ENCODE measurements at regions not wholly inside any gene's neighbourhood (a gene's known extent, or its start where the extent isn't known, plus 50 kb on each side); places are given as distances from the start of the nearest gene placed in this dataset.

DNA sequence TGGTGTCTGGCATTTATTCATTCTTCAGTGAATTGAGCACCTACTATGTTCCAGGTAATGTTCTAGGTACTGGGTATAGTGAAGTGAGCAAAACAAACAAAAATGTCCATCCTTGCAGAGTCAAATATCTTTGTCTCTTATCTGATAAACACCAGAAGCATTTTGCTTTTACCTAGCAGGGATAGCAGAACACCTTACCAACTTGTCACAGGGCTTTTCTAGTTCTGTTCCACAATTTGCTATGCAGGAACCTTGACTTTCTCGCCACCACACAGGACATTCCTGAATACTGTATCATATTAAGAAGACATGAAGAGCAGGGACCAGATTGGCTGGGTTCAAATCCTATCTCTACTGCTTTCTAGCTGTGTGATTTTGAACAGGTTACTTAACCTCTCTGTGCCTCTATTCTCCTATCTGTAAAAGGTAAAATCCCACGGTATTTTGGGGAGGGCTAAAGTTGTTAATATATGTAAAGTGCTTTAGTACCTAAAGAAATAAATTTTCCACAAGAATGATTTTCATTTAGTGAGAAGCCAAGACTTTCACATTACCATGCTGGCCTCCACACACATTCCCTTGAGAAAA is 214.5 kb upstream of the S100G start:
- H3K4me1 ChIP-seq, result no peaks in the 10 kb centered on the region
- H3K4me3 ChIP-seq, result no peak overlapping the region
- H3K27me3 ChIP-seq (replicated peaks in 1 of 7), result peaks cover 0 to 17% (median 0%) of the 10 kb centered on the region in 7 donors
- WGBS, 5 donors, result 80 to 94% (median 82%) methylated on average over 2 of the region's 2 CpGs
- TF ChIP-seq, protein P1, sequence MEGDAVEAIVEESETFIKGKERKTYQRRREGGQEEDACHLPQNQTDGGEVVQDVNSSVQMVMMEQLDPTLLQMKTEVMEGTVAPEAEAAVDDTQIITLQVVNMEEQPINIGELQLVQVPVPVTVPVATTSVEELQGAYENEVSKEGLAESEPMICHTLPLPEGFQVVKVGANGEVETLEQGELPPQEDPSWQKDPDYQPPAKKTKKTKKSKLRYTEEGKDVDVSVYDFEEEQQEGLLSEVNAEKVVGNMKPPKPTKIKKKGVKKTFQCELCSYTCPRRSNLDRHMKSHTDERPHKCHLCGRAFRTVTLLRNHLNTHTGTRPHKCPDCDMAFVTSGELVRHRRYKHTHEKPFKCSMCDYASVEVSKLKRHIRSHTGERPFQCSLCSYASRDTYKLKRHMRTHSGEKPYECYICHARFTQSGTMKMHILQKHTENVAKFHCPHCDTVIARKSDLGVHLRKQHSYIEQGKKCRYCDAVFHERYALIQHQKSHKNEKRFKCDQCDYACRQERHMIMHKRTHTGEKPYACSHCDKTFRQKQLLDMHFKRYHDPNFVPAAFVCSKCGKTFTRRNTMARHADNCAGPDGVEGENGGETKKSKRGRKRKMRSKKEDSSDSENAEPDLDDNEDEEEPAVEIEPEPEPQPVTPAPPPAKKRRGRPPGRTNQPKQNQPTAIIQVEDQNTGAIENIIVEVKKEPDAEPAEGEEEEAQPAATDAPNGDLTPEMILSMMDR (IDR thresholded peaks at IDR 0.05 in 8 of 11, conservative IDR thresholded peaks at IDR 0.05 in 3 of 11), result no peak
- TF ChIP-seq POLR2A (IDR thresholded peaks at IDR 0.05) (no peak), POLR2AphosphoS5 (IDR thresholded peaks at IDR 0.05) (no peak)
- H3K27ac ChIP-seq, result no peak overlapping the region
- no peaks in the 10 kb centered on the region for H3K9me3 ChIP-seq
- intact Hi-C loops (cut with DNase I; ENCODE audit: low total_unique reads), result loop anchor here (10.0 kb wide), 1 partner anchor 311 kb away; the partner anchor contains the start of gene GRPR
- no peaks in the 10 kb centered on the region for H3K36me3 ChIP-seq
- no peak for DNase-seq

DNA sequence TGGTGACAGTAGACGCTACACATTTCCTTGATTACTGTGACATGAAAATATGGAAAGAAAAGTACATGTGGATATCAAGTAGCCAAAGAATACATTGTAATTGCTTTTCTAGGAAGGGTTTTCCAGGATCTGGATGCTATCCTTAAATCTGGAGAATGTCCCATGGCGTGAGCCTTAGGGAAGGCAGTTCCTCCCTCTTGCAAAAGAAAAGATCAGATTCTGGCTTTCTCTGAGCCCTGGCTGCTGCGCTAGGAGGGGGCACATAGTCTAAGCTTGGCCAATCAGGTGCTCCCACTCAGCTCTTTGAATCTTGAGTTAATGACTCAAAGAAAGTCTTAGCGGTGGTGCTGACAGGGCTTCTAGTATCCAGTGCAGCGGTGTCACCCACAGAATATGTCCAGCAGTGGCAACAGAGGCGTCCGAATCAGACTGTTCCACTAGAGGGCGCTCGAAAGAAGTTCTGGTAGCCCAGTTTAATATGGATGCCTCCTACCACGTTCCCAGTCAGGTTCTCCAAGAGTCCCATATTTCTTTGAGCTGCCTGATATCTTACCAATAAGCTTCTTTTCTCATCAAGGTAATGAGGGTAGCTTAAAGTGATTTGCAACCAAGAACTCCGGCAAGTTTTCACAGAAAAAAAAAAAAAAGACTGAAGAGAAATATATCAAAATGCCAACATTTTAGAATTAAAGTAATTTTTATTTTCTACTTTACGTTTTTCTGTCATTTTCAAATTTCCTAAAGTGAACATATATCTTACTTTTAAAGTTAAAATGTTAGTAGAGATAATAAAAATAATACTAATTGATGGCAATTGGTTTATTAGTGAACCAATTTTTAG is 213.4 kb upstream of the S100G start:
- DNase-seq, result no peak
- Histone ChIP-seq H3K27ac (no peak overlapping the region), H3K9me3 (no peaks in the 10 kb centered on the region), H3K27me3 (replicated peaks in 1 of 7) (peaks cover 0 to 17% (median 0%) of the 10 kb centered on the region in 7 donors), H3K4me1 (no peaks in the 10 kb centered on the region), H3K4me3 (no peak overlapping the region), H3K36me3 (no peaks in the 10 kb centered on the region)
- intact Hi-C loops (cut with DNase I; ENCODE audit: low total_unique reads), result loop anchor here (10.0 kb wide), 1 partner anchor 312 kb away; the partner anchor contains the start of gene GRPR
- TF ChIP-seq POLR2A (IDR thresholded peaks at IDR 0.05), result no peak
- TF ChIP-seq, protein P1 (IDR thresholded peaks at IDR 0.05 in 8 of 11, conservative IDR thresholded peaks at IDR 0.05 in 3 of 11), result peak in 9 of 11 experiments; percentile 17 to 69 (median 54)
- WGBS, 5 donors, result 26 to 40% (median 33%) methylated on average over 12 of the region's 12 CpGs

DNA sequence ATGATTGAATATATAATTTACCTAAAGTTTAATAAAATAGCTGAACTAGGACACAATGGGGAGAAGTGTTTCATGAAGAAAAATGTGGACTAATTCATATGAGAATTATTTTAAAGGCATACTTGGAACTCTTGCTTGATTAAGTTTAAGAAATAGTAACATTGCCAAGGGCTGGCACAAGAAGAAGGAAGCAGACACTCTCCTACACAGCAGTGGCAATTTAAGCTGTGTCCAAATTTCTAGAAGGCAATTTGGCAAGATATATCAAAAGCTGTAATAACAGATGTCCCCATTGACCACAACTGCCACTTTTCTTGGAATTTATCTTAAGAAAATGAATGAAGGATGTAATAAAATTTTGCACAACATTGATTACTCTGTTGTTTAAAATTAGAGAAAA is 209.5 kb upstream of the S100G start:
- Histone ChIP-seq H3K4me1 (no peaks in the 10 kb centered on the region), H3K27me3 (replicated peaks in 1 of 7) (peaks cover 0 to 5% (median 0%) of the 10 kb centered on the region in 7 donors), H3K4me3 (no peak overlapping the region), H3K36me3 (no peaks in the 10 kb centered on the region), H3K27ac (no peak overlapping the region), H3K9me3 (no peaks in the 10 kb centered on the region)
- TF ChIP-seq POLR2AphosphoS5 (IDR thresholded peaks at IDR 0.05) (no peak), POLR2A (IDR thresholded peaks at IDR 0.05) (no peak)
- TF ChIP-seq, protein P1 (IDR thresholded peaks at IDR 0.05 in 8 of 11, conservative IDR thresholded peaks at IDR 0.05 in 3 of 11), result no peak
- no peak for DNase-seq
- intact Hi-C loops (cut with DNase I; ENCODE audit: low total_unique reads), result no loop called here

DNA sequence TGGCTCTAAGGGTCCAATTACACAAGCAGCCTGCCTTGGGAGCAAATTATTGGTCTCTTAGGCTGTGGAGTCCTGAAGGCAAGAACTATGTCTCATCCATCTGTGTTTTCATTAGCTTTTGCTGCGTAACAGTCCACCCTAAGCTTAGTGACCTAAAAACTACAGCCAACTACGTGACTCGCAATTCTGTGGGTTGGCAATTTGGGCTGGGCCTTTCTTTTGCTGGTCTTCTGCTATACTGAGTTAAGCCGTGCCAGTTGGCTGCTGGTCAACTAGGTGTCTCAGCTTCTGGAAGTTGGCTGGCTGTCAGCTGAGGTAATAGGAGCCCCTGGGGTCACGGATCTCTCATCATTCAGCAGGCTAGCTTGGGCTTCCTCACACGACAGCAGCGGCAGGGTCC is 205.6 kb upstream of the S100G start:
- no peak overlapping the region for H3K27ac ChIP-seq
- 69 to 87% (median 81%) methylated on average over 7 of the region's 7 CpGs for WGBS, 5 donors
- no peaks in the 10 kb centered on the region for H3K4me1 ChIP-seq
- intact Hi-C loops (cut with DNase I; ENCODE audit: low total_unique reads), result no loop called here
- H3K4me3 ChIP-seq, result no peak overlapping the region
- DNase-seq, result no peak
- TF ChIP-seq POLR2A (IDR thresholded peaks at IDR 0.05) (no peak), POLR2AphosphoS5 (IDR thresholded peaks at IDR 0.05) (no peak)
- TF ChIP-seq, protein P1 (IDR thresholded peaks at IDR 0.05 in 8 of 11, conservative IDR thresholded peaks at IDR 0.05 in 3 of 11), result no peak
- peaks cover 0 to 10% (median 0%) of the 10 kb centered on the region in 7 donors for H3K27me3 ChIP-seq (replicated peaks in 1 of 7)
- no peaks in the 10 kb centered on the region for H3K36me3 ChIP-seq
- H3K9me3 ChIP-seq, result no peaks in the 10 kb centered on the region
